ENCODE measurements at regions not wholly inside any gene's neighbourhood (a gene's known extent, or its start where the extent isn't known, plus 50 kb on each side); places are given as distances from the start of the nearest gene placed in this dataset.
"Not testable (repeated sequence)": the region's sequence is repeated elsewhere in the genome, so short reads cannot be mapped to it uniquely, and the experiment has no call there.

DNA sequence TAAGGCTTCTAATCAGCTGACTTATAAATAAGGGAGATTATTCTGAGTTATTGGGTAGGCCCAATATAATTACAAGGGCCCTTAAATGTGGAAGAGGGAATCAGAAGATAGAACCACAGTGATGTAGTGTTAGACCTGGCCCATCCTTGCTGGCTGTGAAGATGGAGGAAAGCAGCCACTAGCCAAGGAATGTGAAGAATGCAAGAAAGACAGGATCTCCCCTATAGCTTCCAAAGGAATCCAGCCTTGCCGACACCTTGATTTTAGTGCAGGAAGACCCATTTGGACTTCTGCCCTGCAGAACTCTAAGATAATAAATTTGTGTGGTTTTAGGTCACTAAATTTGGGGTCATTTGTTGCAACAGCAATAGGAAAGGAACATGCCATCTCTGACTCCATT, 150.6 kb downstream of the SPATA18 start:
- H3K36me3 Mint-ChIP-seq (ENCODE audit: insufficient read depth): no peaks in the 10 kb centered on the region
- H3K4me3 Mint-ChIP-seq (ENCODE audit: low read depth): no peak overlapping the region
- H3K27me3 Mint-ChIP-seq: no peaks in the 10 kb centered on the region
- no peaks in the 10 kb centered on the region for H3K4me1 Mint-ChIP-seq (ENCODE audit: low read depth)
- TF ChIP-seq, protein P1, sequence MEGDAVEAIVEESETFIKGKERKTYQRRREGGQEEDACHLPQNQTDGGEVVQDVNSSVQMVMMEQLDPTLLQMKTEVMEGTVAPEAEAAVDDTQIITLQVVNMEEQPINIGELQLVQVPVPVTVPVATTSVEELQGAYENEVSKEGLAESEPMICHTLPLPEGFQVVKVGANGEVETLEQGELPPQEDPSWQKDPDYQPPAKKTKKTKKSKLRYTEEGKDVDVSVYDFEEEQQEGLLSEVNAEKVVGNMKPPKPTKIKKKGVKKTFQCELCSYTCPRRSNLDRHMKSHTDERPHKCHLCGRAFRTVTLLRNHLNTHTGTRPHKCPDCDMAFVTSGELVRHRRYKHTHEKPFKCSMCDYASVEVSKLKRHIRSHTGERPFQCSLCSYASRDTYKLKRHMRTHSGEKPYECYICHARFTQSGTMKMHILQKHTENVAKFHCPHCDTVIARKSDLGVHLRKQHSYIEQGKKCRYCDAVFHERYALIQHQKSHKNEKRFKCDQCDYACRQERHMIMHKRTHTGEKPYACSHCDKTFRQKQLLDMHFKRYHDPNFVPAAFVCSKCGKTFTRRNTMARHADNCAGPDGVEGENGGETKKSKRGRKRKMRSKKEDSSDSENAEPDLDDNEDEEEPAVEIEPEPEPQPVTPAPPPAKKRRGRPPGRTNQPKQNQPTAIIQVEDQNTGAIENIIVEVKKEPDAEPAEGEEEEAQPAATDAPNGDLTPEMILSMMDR (IDR thresholded peaks at IDR 0.05; ENCODE audit: unreplicated experiment): no peak
- H3K27ac Mint-ChIP-seq: no peak overlapping the region
- no peaks in the 10 kb centered on the region for H3K9me3 Mint-ChIP-seq (ENCODE audit: low read depth)
- DNase-seq (ENCODE audit: low spot score, unreplicated experiment): no peak

DNA sequence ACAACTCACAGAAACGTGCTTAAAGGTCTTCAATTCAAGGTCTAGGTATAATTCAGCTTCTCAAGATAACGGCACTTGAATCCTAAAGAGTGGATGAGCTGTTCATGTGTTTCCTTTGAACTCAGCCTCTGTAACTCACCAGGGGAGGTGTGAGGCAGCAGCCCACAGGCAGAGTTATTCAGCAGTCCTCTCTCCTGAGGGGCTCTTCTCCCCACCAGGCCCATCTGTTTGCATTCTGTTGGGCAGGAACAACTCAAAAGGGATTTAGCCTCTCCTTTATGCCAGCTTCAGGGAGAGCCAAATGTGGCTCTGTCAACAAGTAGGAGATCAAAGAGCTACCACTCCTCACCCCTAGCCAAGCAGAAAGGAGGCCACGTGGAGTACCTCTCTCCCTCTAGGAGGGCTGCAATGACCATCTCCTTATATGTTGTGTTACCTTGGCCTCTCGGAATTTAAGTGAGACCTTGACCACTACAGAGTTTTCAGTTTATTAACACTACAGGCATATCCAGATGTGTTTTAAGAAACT, 151.2 kb downstream of the SPATA18 start:
- TF ChIP-seq, protein P1 (IDR thresholded peaks at IDR 0.05; ENCODE audit: unreplicated experiment): no peak
- H3K36me3 Mint-ChIP-seq (ENCODE audit: insufficient read depth): no peaks in the 10 kb centered on the region
- H3K4me3 Mint-ChIP-seq (ENCODE audit: low read depth): no peak overlapping the region
- no peak for DNase-seq (ENCODE audit: low spot score, unreplicated experiment)
- H3K27me3 Mint-ChIP-seq: no peaks in the 10 kb centered on the region
- H3K27ac Mint-ChIP-seq: no peak overlapping the region
- H3K4me1 Mint-ChIP-seq (ENCODE audit: low read depth): no peaks in the 10 kb centered on the region
- no peaks in the 10 kb centered on the region for H3K9me3 Mint-ChIP-seq (ENCODE audit: low read depth)

DNA sequence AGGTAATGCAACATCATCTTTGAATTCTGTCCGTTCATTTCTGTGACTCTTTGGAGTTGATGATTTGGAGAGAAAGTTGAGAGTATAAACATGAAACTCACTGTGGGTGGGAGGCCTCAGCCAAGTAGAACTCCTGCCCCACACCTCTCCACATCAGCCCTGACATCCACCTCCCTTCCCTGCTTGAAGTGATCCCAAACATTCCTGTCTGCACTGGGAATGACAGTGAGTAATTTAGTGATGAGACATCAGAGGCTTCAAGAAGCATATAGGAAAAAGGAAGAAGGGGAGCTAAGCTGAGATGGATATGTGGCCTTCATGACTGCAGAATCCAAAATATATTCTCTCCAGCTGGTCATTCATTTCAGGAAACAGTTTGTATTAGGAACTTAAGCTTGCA, 151.8 kb downstream of the SPATA18 start:
- H3K27me3 Mint-ChIP-seq: no peaks in the 10 kb centered on the region
- H3K36me3 Mint-ChIP-seq (ENCODE audit: insufficient read depth): no peaks in the 10 kb centered on the region
- no peak overlapping the region for H3K27ac Mint-ChIP-seq
- no peaks in the 10 kb centered on the region for H3K9me3 Mint-ChIP-seq (ENCODE audit: low read depth)
- DNase-seq (ENCODE audit: low spot score, unreplicated experiment): no peak
- no peaks in the 10 kb centered on the region for H3K4me1 Mint-ChIP-seq (ENCODE audit: low read depth)
- TF ChIP-seq, protein P1 (IDR thresholded peaks at IDR 0.05; ENCODE audit: unreplicated experiment): no peak
- H3K4me3 Mint-ChIP-seq (ENCODE audit: low read depth): no peak overlapping the region

DNA sequence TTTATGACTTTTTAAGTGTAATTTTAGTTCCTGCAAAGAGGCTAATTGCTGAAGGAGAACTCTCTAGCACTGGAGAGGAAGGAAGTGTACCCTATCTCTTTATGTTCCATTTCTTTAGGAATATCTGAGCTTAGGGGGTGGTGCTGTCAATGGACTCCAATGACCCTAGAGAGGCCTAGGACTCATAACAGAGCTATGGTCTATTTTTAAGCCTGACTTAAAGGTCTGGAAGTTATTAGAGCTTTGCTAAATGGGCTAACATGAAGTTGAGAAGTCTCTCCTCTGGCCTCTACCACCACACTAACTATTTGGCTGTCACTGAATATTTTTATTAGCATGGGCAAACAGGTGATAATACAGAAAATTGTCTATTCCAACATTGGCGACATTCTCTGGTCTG, 152.2 kb downstream of the SPATA18 start:
- H3K27ac Mint-ChIP-seq: no peak overlapping the region
- H3K4me3 Mint-ChIP-seq (ENCODE audit: low read depth): no peak overlapping the region
- no peaks in the 10 kb centered on the region for H3K36me3 Mint-ChIP-seq (ENCODE audit: insufficient read depth)
- no peaks in the 10 kb centered on the region for H3K27me3 Mint-ChIP-seq
- no peaks in the 10 kb centered on the region for H3K9me3 Mint-ChIP-seq (ENCODE audit: low read depth)
- no peaks in the 10 kb centered on the region for H3K4me1 Mint-ChIP-seq (ENCODE audit: low read depth)
- TF ChIP-seq, protein P1 (IDR thresholded peaks at IDR 0.05; ENCODE audit: unreplicated experiment): no peak
- no peak for DNase-seq (ENCODE audit: low spot score, unreplicated experiment)

DNA sequence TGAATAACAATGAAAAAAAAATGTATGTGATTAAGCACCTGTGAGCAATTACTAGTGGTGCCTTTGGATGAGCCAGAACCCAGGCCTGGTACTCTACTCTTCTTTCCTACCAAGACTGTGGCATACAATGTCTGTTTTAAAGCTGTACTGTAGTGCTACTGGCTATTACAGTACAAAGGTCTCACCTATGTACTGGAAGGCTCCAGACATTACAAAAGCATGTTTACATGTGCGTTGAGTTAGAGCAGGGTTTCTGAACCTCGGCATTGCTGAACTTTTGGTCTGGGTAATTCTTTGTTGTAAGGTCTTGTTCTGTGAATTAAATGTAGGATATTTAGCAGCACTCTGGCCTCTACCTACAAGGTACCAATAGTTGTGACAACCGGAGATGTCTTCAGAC, 153.8 kb downstream of the SPATA18 start:
- no peak overlapping the region for H3K27ac Mint-ChIP-seq
- H3K36me3 Mint-ChIP-seq (ENCODE audit: insufficient read depth): no peaks in the 10 kb centered on the region
- H3K9me3 Mint-ChIP-seq (ENCODE audit: low read depth): no peaks in the 10 kb centered on the region
- H3K4me1 Mint-ChIP-seq (ENCODE audit: low read depth): no peaks in the 10 kb centered on the region
- H3K4me3 Mint-ChIP-seq (ENCODE audit: low read depth): no peak overlapping the region
- no peaks in the 10 kb centered on the region for H3K27me3 Mint-ChIP-seq
- TF ChIP-seq, protein P1 (IDR thresholded peaks at IDR 0.05; ENCODE audit: unreplicated experiment): no peak
- no peak for DNase-seq (ENCODE audit: low spot score, unreplicated experiment)

DNA sequence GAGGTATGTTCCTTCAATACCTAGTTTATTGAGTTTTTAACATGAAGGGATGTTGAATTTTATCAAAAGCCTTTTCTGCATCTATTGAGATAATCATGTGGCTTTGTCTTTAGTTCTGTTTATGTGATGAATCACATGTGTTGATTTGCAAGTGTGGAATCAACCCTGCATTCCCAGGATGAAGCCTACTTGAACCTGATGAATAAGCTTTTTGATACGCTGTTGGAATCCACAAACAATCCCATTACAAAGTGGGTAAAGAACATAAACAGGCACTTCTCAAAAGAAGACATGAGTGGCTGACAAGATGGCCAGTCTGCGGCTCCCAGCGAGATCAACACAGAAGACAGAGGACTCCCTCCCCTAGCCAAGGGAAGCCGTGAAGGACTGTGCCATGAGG, 156.0 kb downstream of the SPATA18 start:
- H3K27ac Mint-ChIP-seq: not testable (repeated sequence)

More for the DNA sequence above, 156.0 kb downstream of the SPATA18 start:
- H3K4me1 Mint-ChIP-seq (ENCODE audit: low read depth); H3K36me3 Mint-ChIP-seq (ENCODE audit: insufficient read depth); H3K4me3 Mint-ChIP-seq (ENCODE audit: low read depth); H3K27me3 Mint-ChIP-seq; H3K9me3 Mint-ChIP-seq (ENCODE audit: low read depth); DNase-seq (ENCODE audit: low spot score, unreplicated experiment): not testable (repeated sequence)

All from progenitor cell of endocrine pancreas (in vitro differentiated cells).